SJCRH30 (cell line): ENCODE measurements at regions not wholly inside any gene's neighbourhood (a gene's known extent, or its start where the extent isn't known, plus 50 kb on each side); places are given as distances from the start of the nearest gene placed in this dataset.
"Not testable (repeated sequence)": the region's sequence is repeated elsewhere in the genome, so short reads cannot be mapped to it uniquely, and the experiment has no call there.

Experiments used
- DNase-seq, 2 experiments: peaks; one replicate each; pipeline ENCODE4 v3.0.0-alpha.2; 2015 to 2020
- H3K27ac ChIP-seq: fragments of 250-450 bp; sonication (Bioruptor Pico); 2 replicates; pipeline ENCODE4 v1.5.1; 2020; ENCODE audit warnings: mild to moderate bottlenecking, moderate library complexity
- H3K27me3 ChIP-seq: fragments of 250-450 bp; sonication (Bioruptor Pico); 2 replicates; pipeline ENCODE4 v1.5.1; 2020; ENCODE audit warnings: mild to moderate bottlenecking, moderate library complexity
- H3K36me3 ChIP-seq: fragments of 250-450 bp; sonication (Bioruptor Pico); 2 replicates; pipeline ENCODE4 v1.5.1; 2020; ENCODE audit warnings: mild to moderate bottlenecking, moderate library complexity
- H3K4me1 ChIP-seq: fragments of 250-450 bp; sonication (Bioruptor Pico); 2 replicates; pipeline ENCODE4 v1.5.1; 2020; ENCODE audit warnings: mild to moderate bottlenecking, moderate library complexity
- H3K4me3 ChIP-seq: fragments of 250-450 bp; sonication (Bioruptor Pico); 2 replicates; pipeline ENCODE4 v1.5.1; 2020; ENCODE audit warnings: mild to moderate bottlenecking, moderate library complexity
- H3K9me3 ChIP-seq: fragments of 250-450 bp; sonication (Bioruptor Pico); replicated peaks from 2 replicates; pipeline ENCODE4 v1.5.1; 2020; ENCODE audit warnings: mild to moderate bottlenecking, moderate library complexity

- H3K27ac ChIP-seq: no peak overlapping the region
Measured at GRCh38 chr16:8403978-8404749, 186.1 kb downstream of the TMEM114 start.

GRCh38 chr16:8402981-8403843, 187.1 kb downstream of the TMEM114 start:
- DNase-seq: no peak
- H3K36me3 ChIP-seq: no peaks in the 10 kb centered on the region
- H3K9me3 ChIP-seq: no peaks in the 10 kb centered on the region
- no peak overlapping the region for H3K27ac ChIP-seq
- no peaks in the 10 kb centered on the region for H3K27me3 ChIP-seq
- no peak overlapping the region for H3K4me3 ChIP-seq
- no peaks in the 10 kb centered on the region for H3K4me1 ChIP-seq

More at GRCh38 chr16:8403978-8404749, 186.1 kb downstream of the TMEM114 start:
- DNase-seq: no peak
- Histone ChIP-seq H3K4me1 (no peaks in the 10 kb centered on the region), H3K9me3 (no peaks in the 10 kb centered on the region), H3K27me3 (no peaks in the 10 kb centered on the region), H3K4me3 (no peak overlapping the region), H3K36me3 (no peaks in the 10 kb centered on the region)

- not testable (repeated sequence) for DNase-seq, H3K4me3 ChIP-seq, H3K27ac ChIP-seq, H3K27me3 ChIP-seq, H3K4me1 ChIP-seq, H3K9me3 ChIP-seq, H3K36me3 ChIP-seq
Measured at GRCh38 chr16:8400683-8401082, 189.6 kb downstream of the TMEM114 start.

GRCh38 chr16:8398548-8398947, 191.8 kb downstream of the TMEM114 start:
- no peaks in the 10 kb centered on the region for H3K36me3 ChIP-seq
- H3K9me3 ChIP-seq: no peaks in the 10 kb centered on the region
- DNase-seq: no peak
- no peaks in the 10 kb centered on the region for H3K4me1 ChIP-seq
- H3K27ac ChIP-seq: no peak overlapping the region
- H3K27me3 ChIP-seq: no peaks in the 10 kb centered on the region
- H3K4me3 ChIP-seq: no peak overlapping the region

- Histone ChIP-seq H3K9me3 (no peaks in the 10 kb centered on the region), H3K36me3 (no peaks in the 10 kb centered on the region), H3K4me1 (no peaks in the 10 kb centered on the region), H3K27me3 (no peaks in the 10 kb centered on the region), H3K4me3 (no peak overlapping the region), H3K27ac (no peak overlapping the region)
- DNase-seq: no peak
Measured at GRCh38 chr16:8397223-8397622, 193.1 kb downstream of the TMEM114 start.

GRCh38 chr16:8396463-8396862, 193.8 kb downstream of the TMEM114 start:
- no peak for DNase-seq
- no peaks in the 10 kb centered on the region for H3K27me3 ChIP-seq

GRCh38 chr16:8391257-8391656, 199.1 kb downstream of the TMEM114 start:
- Histone ChIP-seq H3K27me3 (no peaks in the 10 kb centered on the region), H3K36me3 (no peaks in the 10 kb centered on the region), H3K9me3 (no peaks in the 10 kb centered on the region), H3K27ac (no peak overlapping the region), H3K4me1 (no peaks in the 10 kb centered on the region), H3K4me3 (no peak overlapping the region)
- DNase-seq: no peak

More at GRCh38 chr16:8396463-8396862, 193.8 kb downstream of the TMEM114 start:
- Histone ChIP-seq H3K27ac (no peak overlapping the region), H3K9me3 (no peaks in the 10 kb centered on the region), H3K4me1 (no peaks in the 10 kb centered on the region), H3K4me3 (no peak overlapping the region), H3K36me3 (no peaks in the 10 kb centered on the region)

- H3K4me3 ChIP-seq: no peak overlapping the region
Measured at GRCh38 chr16:8388684-8389083, 201.6 kb downstream of the TMEM114 start.

GRCh38 chr16:8381814-8382213, 208.5 kb downstream of the TMEM114 start:
- Histone ChIP-seq H3K36me3 (no peaks in the 10 kb centered on the region), H3K4me3 (no peak overlapping the region), H3K27ac (no peak overlapping the region), H3K27me3 (no peaks in the 10 kb centered on the region), H3K9me3 (no peaks in the 10 kb centered on the region), H3K4me1 (no peaks in the 10 kb centered on the region)
- no peak for DNase-seq

More at GRCh38 chr16:8388684-8389083, 201.6 kb downstream of the TMEM114 start:
- Histone ChIP-seq H3K27ac (no peak overlapping the region), H3K9me3 (no peaks in the 10 kb centered on the region), H3K4me1 (no peaks in the 10 kb centered on the region), H3K36me3 (no peaks in the 10 kb centered on the region), H3K27me3 (no peaks in the 10 kb centered on the region)
- no peak for DNase-seq

GRCh38 chr16:8380311-8380710, 210.0 kb downstream of the TMEM114 start:
- H3K27me3 ChIP-seq: no peaks in the 10 kb centered on the region
- H3K4me1 ChIP-seq: no peaks in the 10 kb centered on the region
- DNase-seq: no peak
- H3K9me3 ChIP-seq: no peaks in the 10 kb centered on the region
- H3K36me3 ChIP-seq: no peaks in the 10 kb centered on the region
- H3K4me3 ChIP-seq: no peak overlapping the region
- H3K27ac ChIP-seq: no peak overlapping the region

GRCh38 chr16:8377864-8378263, 212.4 kb downstream of the TMEM114 start:
- H3K4me1 ChIP-seq: no peaks in the 10 kb centered on the region
- no peaks in the 10 kb centered on the region for H3K9me3 ChIP-seq
- H3K4me3 ChIP-seq: no peak overlapping the region
- no peaks in the 10 kb centered on the region for H3K36me3 ChIP-seq
- H3K27ac ChIP-seq: no peak overlapping the region
- H3K27me3 ChIP-seq: no peaks in the 10 kb centered on the region
- DNase-seq: no peak

GRCh38 chr16:8376858-8377257, 213.5 kb downstream of the TMEM114 start:
- Histone ChIP-seq H3K4me3 (no peak overlapping the region), H3K27me3 (no peaks in the 10 kb centered on the region), H3K36me3 (no peaks in the 10 kb centered on the region), H3K4me1 (no peaks in the 10 kb centered on the region), H3K27ac (no peak overlapping the region), H3K9me3 (no peaks in the 10 kb centered on the region)
- no peak for DNase-seq

GRCh38 chr16:8376430-8376829, 213.9 kb downstream of the TMEM114 start:
- Histone ChIP-seq H3K27ac (no peak overlapping the region), H3K4me3 (no peak overlapping the region), H3K9me3 (no peaks in the 10 kb centered on the region), H3K4me1 (no peaks in the 10 kb centered on the region), H3K36me3 (no peaks in the 10 kb centered on the region), H3K27me3 (no peaks in the 10 kb centered on the region)
- DNase-seq: no peak

- no peaks in the 10 kb centered on the region for H3K9me3 ChIP-seq
- no peak overlapping the region for H3K27ac ChIP-seq
- DNase-seq: no peak
- no peak overlapping the region for H3K4me3 ChIP-seq
- no peaks in the 10 kb centered on the region for H3K27me3 ChIP-seq
- H3K36me3 ChIP-seq: no peaks in the 10 kb centered on the region
- no peaks in the 10 kb centered on the region for H3K4me1 ChIP-seq
Measured at GRCh38 chr16:8375232-8375587, 215.1 kb downstream of the TMEM114 start.

- no peak overlapping the region for H3K4me3 ChIP-seq
- H3K27ac ChIP-seq: no peak overlapping the region
- H3K4me1 ChIP-seq: no peaks in the 10 kb centered on the region
- H3K9me3 ChIP-seq: no peaks in the 10 kb centered on the region
- no peak for DNase-seq
- H3K27me3 ChIP-seq: no peaks in the 10 kb centered on the region
- no peaks in the 10 kb centered on the region for H3K36me3 ChIP-seq
Measured at GRCh38 chr16:8374586-8375231, 215.6 kb downstream of the TMEM114 start.
